NCI-H524 treated with DMSO at 0.1 percent for 48 hours (cell line): ENCODE measurements at regions not wholly inside any gene's neighbourhood (a gene's known extent, or its start where the extent isn't known, plus 50 kb on each side); places are given as distances from the start of the nearest gene placed in this dataset.

Source experiments
- DNase-seq: peaks from one replicate; lab custom pipeline; 2025; lab: John Stamatoyannopoulos, UW

- no peak for DNase-seq
Observed at GRCh38 chr2:176813156-176813555, 399.4 kb upstream of the HNRNPA3 start.

DNA sequence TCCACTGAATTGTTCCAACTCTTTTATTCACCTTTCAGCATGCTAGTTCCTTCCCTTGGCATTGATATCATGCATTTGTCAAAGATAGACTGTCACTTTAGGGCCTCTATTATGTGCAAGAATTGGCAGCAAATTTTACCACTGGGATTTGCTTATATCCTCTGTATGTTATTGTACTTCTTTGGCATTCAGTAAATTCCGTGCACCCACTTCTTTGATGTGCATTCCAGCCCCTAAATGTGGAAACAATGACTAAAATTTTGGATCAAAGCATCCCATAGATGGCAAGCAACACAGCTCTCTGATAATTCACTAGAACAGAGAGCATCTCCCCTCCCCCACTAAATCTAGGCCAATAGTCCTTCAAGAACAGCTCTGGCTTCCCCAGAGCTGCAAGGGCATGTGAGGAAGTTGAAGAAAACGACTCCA, 399.0 kb upstream of the HNRNPA3 start:
- DNase-seq = no peak

GRCh38 chr2:176814274-176814673, 398.3 kb upstream of the HNRNPA3 start:
- DNase-seq = no peak

GRCh38 chr2:176814740-176815367, 397.7 kb upstream of the HNRNPA3 start:
- DNase-seq = no peak

DNA sequence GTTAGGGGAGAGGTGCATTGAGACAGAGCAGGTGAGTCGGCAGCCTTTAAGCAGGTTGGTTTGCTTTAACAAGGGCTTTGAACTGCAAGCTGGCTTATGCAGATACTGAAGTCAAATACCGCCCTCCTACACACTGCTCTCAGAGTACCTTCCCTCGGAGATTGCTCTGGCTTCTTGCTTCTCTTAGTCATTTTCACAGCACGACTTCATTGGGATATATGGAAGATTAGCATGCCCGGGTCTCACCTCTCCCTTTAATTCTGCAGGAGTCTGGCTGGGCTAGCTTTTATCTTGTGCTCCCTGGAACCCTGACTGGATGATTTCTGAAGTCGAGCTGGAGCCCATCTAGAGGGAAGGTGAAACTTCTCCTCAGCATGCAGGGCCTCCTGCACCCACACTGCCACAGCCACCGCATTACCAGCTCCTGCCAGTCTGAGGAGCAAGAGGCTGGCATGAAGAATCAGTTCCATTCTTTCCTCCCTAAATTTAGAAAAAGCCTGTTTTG, 395.5 kb upstream of the HNRNPA3 start:
- no peak for DNase-seq

DNA sequence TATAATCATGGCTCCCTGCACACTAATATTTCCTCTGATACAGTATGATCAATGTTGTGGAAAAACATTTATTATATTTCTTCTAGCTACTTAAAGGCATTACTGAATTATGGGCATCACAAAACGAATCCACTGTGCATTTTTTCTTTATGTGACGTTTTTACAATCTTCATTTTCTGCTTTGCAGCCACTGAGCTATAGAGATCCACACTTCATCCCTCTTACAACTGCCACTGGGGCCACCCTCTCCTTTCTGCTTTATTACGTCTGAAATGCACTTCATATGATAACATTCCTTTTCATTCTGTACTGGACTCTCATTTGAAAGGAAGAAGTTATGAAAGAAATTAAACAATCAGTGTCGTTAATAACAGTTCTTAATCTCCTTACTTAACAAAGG, 394.5 kb upstream of the HNRNPA3 start:
- no peak for DNase-seq

DNA sequence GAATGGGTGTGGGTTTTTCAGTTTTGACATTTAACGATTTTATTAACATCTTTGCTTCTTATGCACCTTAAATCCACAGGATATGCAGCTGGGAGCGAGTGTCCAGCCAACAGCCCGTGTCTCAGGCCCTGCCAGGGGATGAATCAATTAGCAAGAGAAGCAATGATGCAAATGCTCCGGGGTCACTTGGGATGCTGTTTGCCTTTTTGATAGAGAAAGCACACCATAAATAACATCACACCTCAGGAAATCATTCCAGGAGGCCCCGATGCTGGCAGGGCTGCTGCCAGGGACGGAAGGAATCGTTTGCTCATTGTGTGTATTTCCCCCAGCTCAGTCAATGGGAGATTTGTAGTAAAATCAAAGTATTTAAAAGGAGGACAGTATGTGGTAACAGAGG, 394.0 kb upstream of the HNRNPA3 start:
- no peak for DNase-seq

DNA sequence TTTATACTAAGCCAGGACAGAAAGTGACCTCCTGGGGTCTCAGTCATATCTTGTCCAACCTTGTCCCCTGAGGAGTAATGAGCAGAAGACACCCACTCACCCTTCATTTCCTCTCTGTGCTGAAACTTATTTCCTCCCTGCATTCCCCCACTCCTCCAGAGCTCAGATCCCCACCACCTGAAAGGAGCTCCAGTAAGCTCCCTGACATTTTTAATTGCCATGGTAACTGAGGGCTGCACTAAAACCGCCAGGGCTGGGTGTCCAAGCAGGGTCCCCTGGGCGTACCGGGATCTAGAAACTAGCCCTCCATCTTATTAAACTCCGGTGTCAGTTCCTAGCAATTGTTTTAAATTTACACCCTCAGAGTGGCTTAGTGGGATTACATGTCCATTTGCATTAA, 393.3 kb upstream of the HNRNPA3 start:
- no peak for DNase-seq

DNA sequence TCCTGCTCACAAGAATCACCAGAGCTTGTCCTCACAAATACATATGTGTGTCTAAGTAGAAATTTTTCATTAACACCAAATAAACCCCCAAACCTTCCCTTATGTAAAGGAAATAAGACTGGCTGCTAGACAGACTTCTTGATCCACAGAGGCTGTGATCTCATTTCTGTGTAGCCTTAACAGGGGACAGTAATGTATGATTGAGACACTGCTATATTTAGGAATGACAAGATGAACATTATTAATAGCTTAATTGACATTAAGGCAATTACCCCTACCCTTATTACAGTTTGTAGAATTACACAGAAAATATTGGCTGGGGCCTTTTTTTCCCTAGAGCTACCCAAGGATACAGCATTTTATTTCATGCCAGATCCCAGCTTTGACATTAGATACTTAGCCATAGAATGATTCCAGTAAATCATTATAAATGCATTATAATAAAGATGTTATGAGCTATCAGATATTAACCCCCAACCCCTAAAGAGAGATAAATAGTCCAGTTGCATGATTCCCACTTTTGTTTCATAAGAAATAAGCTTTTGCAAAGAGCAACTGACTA, 392.1 kb upstream of the HNRNPA3 start:
- no peak for DNase-seq

GRCh38 chr2:176821350-176821749, 391.2 kb upstream of the HNRNPA3 start:
- DNase-seq = no peak

DNA sequence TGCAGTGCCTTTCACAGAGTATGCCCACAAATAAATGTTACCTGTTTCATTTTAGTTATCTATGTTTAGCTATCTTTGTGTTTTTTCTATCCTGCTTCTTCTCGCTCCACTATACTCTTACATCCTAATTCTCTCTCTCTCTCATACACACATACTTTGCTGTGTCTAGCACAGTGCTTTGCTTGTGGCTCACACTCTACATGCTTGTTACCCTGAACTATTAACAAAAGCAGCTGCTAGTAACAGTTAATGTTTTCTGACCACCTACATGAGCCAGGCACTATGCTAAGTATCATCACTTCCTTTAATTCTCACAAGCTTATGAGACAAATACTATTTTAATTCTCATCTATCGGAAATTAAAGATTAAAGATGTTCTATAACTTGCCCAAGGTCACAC, 390.5 kb upstream of the HNRNPA3 start:
- no peak for DNase-seq

GRCh38 chr2:176826356-176826755, 386.2 kb upstream of the HNRNPA3 start:
- DNase-seq = no peak

- no peak for DNase-seq
Observed at GRCh38 chr2:176826984-176827668, 385.5 kb upstream of the HNRNPA3 start.

DNA sequence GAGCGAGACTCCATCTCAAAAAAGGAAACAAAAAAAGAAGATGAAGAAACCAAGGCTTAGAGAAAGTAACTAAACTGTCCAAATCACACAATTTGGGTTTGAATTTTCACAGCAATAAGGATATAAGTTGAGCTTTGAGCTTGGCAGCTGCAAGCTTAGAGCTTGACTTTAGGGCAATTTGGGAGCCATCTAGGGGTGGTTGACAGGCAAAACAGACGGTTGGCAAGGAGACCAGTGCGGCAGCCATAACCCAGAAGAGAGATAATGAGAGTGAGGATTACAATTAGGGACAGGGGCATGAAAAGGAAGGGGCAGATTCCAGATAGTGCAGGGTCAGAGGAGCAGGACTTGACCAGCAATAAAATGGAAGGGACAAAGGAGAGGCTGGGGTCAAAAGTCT, 382.2 kb upstream of the HNRNPA3 start:
- no peak for DNase-seq

GRCh38 chr2:176832086-176832485, 380.5 kb upstream of the HNRNPA3 start:
- DNase-seq = no peak

DNA sequence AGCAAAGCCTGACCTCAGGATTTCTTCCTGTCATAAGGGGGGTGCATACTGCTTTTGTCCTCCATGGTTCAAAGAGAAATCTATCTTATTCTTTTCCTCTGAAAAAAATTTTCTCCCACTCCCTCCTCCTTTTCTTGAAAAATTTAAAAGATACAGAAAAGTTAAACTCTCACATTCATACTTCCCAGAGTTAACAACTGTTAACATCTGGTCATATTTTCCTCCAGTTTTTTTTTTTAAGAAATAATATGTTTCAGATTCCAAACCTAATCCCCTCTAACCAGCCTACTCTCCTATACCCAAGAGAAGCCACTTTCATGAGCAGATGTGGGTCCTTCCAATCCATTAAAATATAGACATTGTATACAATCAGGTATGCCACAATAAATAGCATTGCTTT, 378.9 kb upstream of the HNRNPA3 start:
- DNase-seq = no peak

- no peak for DNase-seq
Observed at GRCh38 chr2:176834226-176834625, 378.4 kb upstream of the HNRNPA3 start.

DNA sequence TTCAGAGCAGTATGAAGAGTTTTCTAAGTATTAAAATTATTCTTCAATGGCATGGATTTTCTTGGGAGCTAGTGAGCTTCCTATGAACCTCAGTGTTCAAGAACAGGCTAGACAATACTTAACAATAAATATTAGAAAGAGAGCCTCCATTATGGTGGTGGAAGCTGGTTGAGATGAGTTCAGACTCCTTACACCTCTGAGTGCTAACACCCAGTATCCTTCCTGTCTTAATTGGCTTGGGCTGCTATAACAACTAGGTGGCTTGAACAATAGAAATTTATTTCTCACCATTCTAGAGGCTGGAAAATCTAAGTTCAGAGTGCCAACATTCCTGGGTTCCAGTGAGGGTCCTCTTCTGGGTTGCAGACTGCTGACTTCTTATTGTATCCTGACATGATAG, 369.4 kb upstream of the HNRNPA3 start:
- DNase-seq = no peak

DNA sequence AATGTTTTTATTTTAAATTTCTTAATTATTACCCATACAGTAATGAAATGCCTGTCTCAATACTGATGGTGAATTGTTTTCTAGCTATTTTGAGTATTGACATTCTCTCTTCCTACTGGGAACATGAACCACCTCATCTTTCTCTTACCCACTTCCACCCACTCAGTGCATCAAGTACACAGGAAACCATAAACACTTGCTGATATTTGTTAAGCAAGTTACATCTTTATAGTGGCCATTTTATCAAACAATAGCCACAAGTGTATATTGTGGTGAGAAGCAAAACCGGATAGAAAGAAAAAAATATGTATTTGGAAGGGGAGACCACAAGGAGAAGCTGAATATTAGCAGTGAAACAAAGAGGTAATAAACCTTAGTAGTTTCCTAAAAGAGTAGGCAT, 368.1 kb upstream of the HNRNPA3 start:
- no peak for DNase-seq

DNA sequence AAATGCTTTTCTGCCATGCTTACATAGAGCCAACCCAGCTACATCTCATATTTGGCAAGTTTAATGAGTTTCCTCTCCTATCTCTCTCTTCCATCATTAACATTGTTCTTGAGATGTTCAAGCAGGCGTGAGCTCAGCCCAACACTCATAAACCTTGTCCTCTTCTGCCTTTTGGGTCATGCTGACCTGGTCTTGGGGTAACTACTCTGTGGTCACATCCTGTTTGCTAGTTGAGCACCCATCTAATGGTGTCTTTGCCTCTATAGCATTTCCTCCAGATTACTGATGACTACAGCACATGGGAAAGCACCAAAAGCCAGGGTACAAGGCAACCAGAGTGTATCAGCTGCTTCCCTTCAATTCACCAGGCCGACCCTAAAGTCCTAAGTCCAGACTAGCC, 366.9 kb upstream of the HNRNPA3 start:
- no peak for DNase-seq

DNA sequence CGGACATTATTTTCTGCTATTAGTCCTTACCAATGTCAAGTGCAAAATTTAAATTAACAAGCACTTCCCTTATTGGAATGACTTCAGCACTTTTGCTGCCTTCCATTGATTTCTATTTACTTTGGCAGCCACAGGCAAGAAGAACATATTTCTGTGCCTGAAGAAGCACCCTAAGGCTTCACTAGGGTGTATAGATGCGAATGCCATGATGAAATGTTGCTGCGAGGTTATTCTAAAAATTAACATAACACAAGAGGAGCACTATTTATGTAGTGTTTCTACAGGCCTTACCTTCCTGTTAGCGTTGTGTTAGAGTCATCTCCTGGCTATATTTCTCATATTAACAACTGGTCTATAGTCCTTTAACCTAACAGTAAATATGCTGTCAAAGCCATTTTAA, 365.0 kb upstream of the HNRNPA3 start:
- no peak for DNase-seq

DNA sequence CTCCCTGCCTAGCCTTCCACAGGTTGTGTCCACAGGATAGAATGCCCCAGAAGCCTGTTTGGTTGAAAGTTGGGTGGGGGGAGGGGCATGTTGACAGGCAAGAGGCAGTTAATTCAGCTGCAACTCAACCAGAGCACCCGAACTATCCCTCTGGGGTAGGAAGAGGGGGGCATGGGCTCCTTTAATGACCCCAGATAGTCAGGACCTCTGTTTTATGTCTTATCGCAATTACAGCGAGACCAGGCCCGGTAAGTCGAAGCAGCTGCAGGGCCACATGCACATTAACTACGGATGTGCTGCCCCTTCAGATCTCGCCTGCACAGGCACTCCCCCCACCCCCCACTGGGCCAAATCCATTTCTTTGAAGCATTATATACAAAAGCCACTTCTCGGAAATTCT, 363.8 kb upstream of the HNRNPA3 start:
- no peak for DNase-seq

DNA sequence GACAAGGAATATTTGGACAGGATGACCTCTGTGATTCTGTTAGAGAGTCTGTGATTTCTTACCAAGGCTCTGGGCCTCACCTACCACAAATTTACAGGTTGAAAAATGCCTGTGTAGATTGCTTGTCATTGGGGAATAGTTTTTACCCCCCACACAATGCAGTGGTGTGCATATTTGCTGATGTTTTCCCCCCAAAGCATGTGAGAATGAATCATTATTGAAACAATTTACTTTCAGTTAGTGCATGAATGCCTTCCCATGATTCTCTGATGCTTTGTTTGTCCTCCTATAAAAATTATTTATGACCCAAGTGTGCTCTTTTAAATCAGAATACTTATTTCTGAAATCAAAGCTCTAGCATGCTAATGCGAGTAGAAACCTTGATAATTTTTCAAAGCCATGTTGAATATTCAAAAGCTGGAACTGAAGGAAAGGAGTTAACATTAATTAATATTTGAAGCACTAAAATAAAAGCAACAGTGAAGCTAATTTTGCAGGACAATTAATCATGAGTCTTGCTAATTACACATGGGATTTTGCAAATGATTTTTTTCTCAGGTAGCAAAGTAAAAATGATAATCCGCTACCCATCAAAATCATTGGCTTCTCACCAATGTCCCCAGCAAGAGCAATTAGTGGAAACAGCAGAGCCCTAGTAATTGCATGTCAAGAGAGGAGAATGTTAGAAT, 361.2 kb upstream of the HNRNPA3 start:
- no peak for DNase-seq
